ENCODE measurements at regions not wholly inside any gene's neighbourhood (a gene's known extent, or its start where the extent isn't known, plus 50 kb on each side); places are given as distances from the start of the nearest gene placed in this dataset.

- no peak overlapping the region for H3T11ph ChIP-seq (ENCODE audit: low read length)
- no peak overlapping the region for H2BK120ac ChIP-seq (ENCODE audit: low read depth, low read length, poor library complexity, severe bottlenecking)
- no peaks in the 10 kb centered on the region for H3K4me1 ChIP-seq (ENCODE audit: insufficient read depth, low read length)
- H3K9me3 ChIP-seq (ENCODE audit: control insufficient read depth, low read depth, low read length) = no peaks in the 10 kb centered on the region
- no peak for TF ChIP-seq CTCF (conservative IDR thresholded peaks at IDR 0.05)
- no peaks in the 10 kb centered on the region for H3K4me1 Mint-ChIP-seq
- H3K9me3 Mint-ChIP-seq = no peaks in the 10 kb centered on the region; a peak in 2 of 5 replicates
- no peak overlapping the region for H2BK20ac ChIP-seq (ENCODE audit: low read depth, low read length, poor library complexity, severe bottlenecking)
- H3K14ac ChIP-seq (ENCODE audit: insufficient read depth, low read length) = no peak overlapping the region
- WGBS (ENCODE audit: extremely low coverage, insufficient read length, low lambda C conversion rate) = no CpG with 5 or more reads among the region's 22 CpGs
- H3K27me3 ChIP-seq (ENCODE audit: insufficient read depth, low read length) = no peaks in the 10 kb centered on the region
- H4K5ac ChIP-seq (ENCODE audit: insufficient read length, low read depth, low read length) = no peak overlapping the region
- no peak overlapping the region for H3K18ac ChIP-seq (ENCODE audit: insufficient read length, low read depth, low read length)
- H4K8ac ChIP-seq (replicated peaks; ENCODE audit: insufficient read length, low read depth, low read length) = no peak overlapping the region
- H2BK15ac ChIP-seq (ENCODE audit: low read depth, low read length) = no peak overlapping the region
- no peaks in the 10 kb centered on the region for H3K79me1 ChIP-seq (ENCODE audit: insufficient read depth, low read depth, low read length, poor library complexity, severe bottlenecking)
- no peak overlapping the region for H3K9ac ChIP-seq (ENCODE audit: extremely low read depth, insufficient read length, low read length)
- H3K4ac ChIP-seq (ENCODE audit: low read depth, low read length) = no peak overlapping the region
- no peaks in the 10 kb centered on the region for H3K79me2 ChIP-seq (ENCODE audit: insufficient read depth, low read length)
- no peak overlapping the region for H2AK5ac ChIP-seq (ENCODE audit: insufficient read length, low read length)
- H4K20me1 ChIP-seq (ENCODE audit: control insufficient read depth, insufficient read depth, insufficient read length) = no peaks in the 10 kb centered on the region
- no peak overlapping the region for H3K4me3 Mint-ChIP-seq
- DNase-seq = no peak
- H4K91ac ChIP-seq (ENCODE audit: insufficient read length, low read depth, low read length) = no peak overlapping the region
- H3K56ac ChIP-seq (ENCODE audit: insufficient read length, low read depth, low read length) = no peak overlapping the region
- H3K27ac Mint-ChIP-seq = no peak overlapping the region
- no peaks in the 10 kb centered on the region for H3K23me2 ChIP-seq (ENCODE audit: insufficient read length, low read depth, low read length, poor library complexity, severe bottlenecking)
- H2AFZ ChIP-seq (ENCODE audit: low read length) = no peak overlapping the region
- H2BK12ac ChIP-seq (ENCODE audit: insufficient read length, low read depth, low read length) = no peak overlapping the region
- no peak overlapping the region for H2BK5ac ChIP-seq (ENCODE audit: insufficient read length, low read length)
- no peaks in the 10 kb centered on the region for H3K27me3 Mint-ChIP-seq (ENCODE audit: low read depth)
- H3K27ac ChIP-seq (ENCODE audit: insufficient read length, low read depth, low read length) = no peak overlapping the region
- no peak overlapping the region for H3K4me2 ChIP-seq (ENCODE audit: insufficient read depth, insufficient read length, low read length)
- H3K23ac ChIP-seq (ENCODE audit: insufficient read length, low read depth, low read length) = no peak overlapping the region
- no peaks in the 10 kb centered on the region; a peak in 3 of 7 replicates for H3K36me3 Mint-ChIP-seq (ENCODE audit: insufficient read depth in 1 of 3, low read depth in 3 of 3)
These were observed 64.2 kb upstream of the GAS1 start for GRCh38 chr9:87011551-87011950.
